Loucy (cell line): ENCODE measurements at regions not wholly inside any gene's neighbourhood (a gene's known extent, or its start where the extent isn't known, plus 50 kb on each side); places are given as distances from the start of the nearest gene placed in this dataset.
"Not testable (repeated sequence)": the region's sequence is repeated elsewhere in the genome, so short reads cannot be mapped to it uniquely, and the experiment has no call there.

ENCODE experiments used
- H2AFZ ChIP-seq: fragments of 200-600 bp; sonication (generic); 2 replicates; pipeline ENCODE4 v1.6.0; 2016; ENCODE audit warnings: antibody characterized with exemption, mild to moderate bottlenecking, low read length, moderate library complexity
- H3F3A ChIP-seq: fragments of 200-600 bp; 2 replicates; pipeline ENCODE4 v1.6.0; 2016; ENCODE audit warnings: antibody characterized with exemption, low read depth, mild to moderate bottlenecking
- H3K27me3 ChIP-seq: fragments of 200-600 bp; sonication (generic); 2 replicates; pipeline ENCODE4 v1.6.1; 2014; ENCODE audit warnings: low read length, mild to moderate bottlenecking; ENCODE audit not compliant: insufficient read depth, poor library complexity, severe bottlenecking
- H3K36me3 ChIP-seq: fragments of 200-600 bp; sonication (generic); 2 replicates; pipeline ENCODE4 v1.6.1; 2016; ENCODE audit warnings: low read length; ENCODE audit not compliant: insufficient read depth
- H3K4me1 ChIP-seq: fragments of 200-600 bp; sonication (generic); 2 replicates; pipeline ENCODE4 v1.5.1; 2014; ENCODE audit warnings: low read length, mild to moderate bottlenecking; ENCODE audit not compliant: insufficient read depth, poor library complexity, severe bottlenecking
- H3K4me2 ChIP-seq: fragments of 200-600 bp; sonication (generic); 2 replicates; pipeline ENCODE4 v1.6.0; 2014; ENCODE audit warnings: antibody characterized with exemption, low read length, low read depth, mild to moderate bottlenecking; ENCODE audit not compliant: poor library complexity, severe bottlenecking
- H3K4me3 ChIP-seq: fragments of 200-600 bp; sonication (generic); 2 replicates; pipeline ENCODE4 v1.5.1; 2014; ENCODE audit warnings: low read length, mild to moderate bottlenecking, mixed read lengths; ENCODE audit not compliant: poor library complexity, severe bottlenecking
- H3K79me2 ChIP-seq: fragments of 200-600 bp; sonication (generic); 2 replicates; pipeline ENCODE4 v1.6.1; 2014; ENCODE audit warnings: low read length; ENCODE audit not compliant: insufficient read depth
- H3K9ac ChIP-seq: fragments of 200-600 bp; sonication (generic); 2 replicates; pipeline ENCODE4 v1.6.0; 2014; ENCODE audit warnings: mild to moderate bottlenecking, low read depth, low read length, moderate library complexity; ENCODE audit not compliant: poor library complexity, severe bottlenecking
- H3K9me2 ChIP-seq: fragments of 200-600 bp; sonication (generic); replicated peaks from 2 replicates; pipeline ENCODE4 v1.6.1; 2016; ENCODE audit warnings: low read depth, low read length, mixed read lengths
- H3K9me3 ChIP-seq: fragments of 200-600 bp; sonication (generic); 2 replicates; pipeline ENCODE4 v1.6.1; 2014; ENCODE audit warnings: mild to moderate bottlenecking, antibody characterized with exemption, low read length, low read depth; ENCODE audit not compliant: insufficient read depth
- H4K20me1 ChIP-seq: fragments of 200-600 bp; sonication (generic); 2 replicates; pipeline ENCODE4 v1.6.0; 2014; ENCODE audit warnings: antibody characterized with exemption, low read length, mild to moderate bottlenecking; ENCODE audit not compliant: insufficient read depth, poor library complexity, severe bottlenecking
- EZH2phosphoT487 ChIP-seq: fragments of 200-600 bp; IDR thresholded peaks from 2 replicates; pipeline ENCODE4 v1.6.1; 2018; ENCODE audit warnings: antibody characterized with exemption, mild to moderate bottlenecking, moderate library complexity, borderline replicate concordance
- TF ChIP-seq, protein P1 (sequence below): fragments of 200-600 bp; sonication (generic); conservative IDR thresholded peaks from 2 replicates; pipeline ENCODE4 v1.5.1; 2014; ENCODE audit warnings: mild to moderate bottlenecking, antibody characterized with exemption, low read length

DNA sequence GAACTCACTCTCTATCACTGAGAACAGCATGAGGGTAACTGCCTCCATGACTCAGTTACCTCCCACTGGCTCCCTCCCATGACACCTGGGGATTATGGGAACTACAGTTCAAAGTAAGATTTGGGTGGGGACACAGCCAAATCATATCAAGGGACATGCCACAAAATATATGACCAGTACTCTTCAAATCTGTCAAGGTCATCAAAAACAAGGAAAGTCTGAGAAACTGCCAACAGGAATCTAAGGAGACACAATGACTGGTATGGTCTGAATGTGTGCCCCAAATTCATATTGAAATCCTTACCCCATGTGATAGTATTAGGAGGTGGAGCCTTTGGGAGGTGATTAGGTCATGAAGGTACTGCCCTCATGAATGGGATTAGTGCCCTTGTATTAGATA lies 258.8 kb downstream of the TPBG start:
- Histone ChIP-seq H3K4me3 (no peak overlapping the region), H2AFZ (no peak overlapping the region), H3K9me2 (no peaks in the 10 kb centered on the region), H3K27me3 (no peaks in the 10 kb centered on the region), H3K36me3 (no peaks in the 10 kb centered on the region), H3K9ac (no peak overlapping the region), H3K4me2 (no peak overlapping the region), H4K20me1 (no peaks in the 10 kb centered on the region), H3F3A (no peaks in the 10 kb centered on the region), H3K79me2 (no peaks in the 10 kb centered on the region), H3K4me1 (no peaks in the 10 kb centered on the region), H3K9me3 (no peaks in the 10 kb centered on the region)
- TF ChIP-seq EZH2phosphoT487, result no peak
- TF ChIP-seq, protein P1, sequence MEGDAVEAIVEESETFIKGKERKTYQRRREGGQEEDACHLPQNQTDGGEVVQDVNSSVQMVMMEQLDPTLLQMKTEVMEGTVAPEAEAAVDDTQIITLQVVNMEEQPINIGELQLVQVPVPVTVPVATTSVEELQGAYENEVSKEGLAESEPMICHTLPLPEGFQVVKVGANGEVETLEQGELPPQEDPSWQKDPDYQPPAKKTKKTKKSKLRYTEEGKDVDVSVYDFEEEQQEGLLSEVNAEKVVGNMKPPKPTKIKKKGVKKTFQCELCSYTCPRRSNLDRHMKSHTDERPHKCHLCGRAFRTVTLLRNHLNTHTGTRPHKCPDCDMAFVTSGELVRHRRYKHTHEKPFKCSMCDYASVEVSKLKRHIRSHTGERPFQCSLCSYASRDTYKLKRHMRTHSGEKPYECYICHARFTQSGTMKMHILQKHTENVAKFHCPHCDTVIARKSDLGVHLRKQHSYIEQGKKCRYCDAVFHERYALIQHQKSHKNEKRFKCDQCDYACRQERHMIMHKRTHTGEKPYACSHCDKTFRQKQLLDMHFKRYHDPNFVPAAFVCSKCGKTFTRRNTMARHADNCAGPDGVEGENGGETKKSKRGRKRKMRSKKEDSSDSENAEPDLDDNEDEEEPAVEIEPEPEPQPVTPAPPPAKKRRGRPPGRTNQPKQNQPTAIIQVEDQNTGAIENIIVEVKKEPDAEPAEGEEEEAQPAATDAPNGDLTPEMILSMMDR, result no peak

DNA sequence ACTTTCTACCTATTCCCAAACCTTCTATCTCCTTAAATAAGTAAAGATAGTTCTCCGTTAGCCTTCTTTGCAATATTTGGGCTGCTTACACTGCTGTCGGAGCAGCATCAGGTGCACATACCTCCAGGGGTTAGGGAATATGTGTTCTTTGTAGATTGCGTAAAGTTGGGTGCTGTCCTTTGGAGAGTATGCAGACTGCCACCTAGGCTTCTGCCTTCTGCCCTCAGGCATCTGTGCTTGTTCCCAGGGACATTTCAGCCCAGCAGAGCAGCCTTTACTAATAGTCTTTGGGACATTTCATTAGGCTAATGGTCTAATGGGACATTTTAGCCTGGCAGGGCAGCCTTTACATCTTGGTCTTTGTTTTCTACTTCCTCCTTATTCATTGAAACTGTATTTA lies 260.6 kb downstream of the TPBG start:
- no peak overlapping the region; the same call in 1 of the 2 replicates for H2AFZ ChIP-seq
- H3K36me3 ChIP-seq, result no peaks in the 10 kb centered on the region
- H3K27me3 ChIP-seq, result no peaks in the 10 kb centered on the region
- H3K9me2 ChIP-seq, result no peaks in the 10 kb centered on the region
- H3K4me2 ChIP-seq, result no peak overlapping the region
- no peaks in the 10 kb centered on the region for H3K79me2 ChIP-seq
- H3K9ac ChIP-seq, result no peak overlapping the region
- H3K4me1 ChIP-seq, result no peaks in the 10 kb centered on the region
- H3F3A ChIP-seq, result no peaks in the 10 kb centered on the region
- no peaks in the 10 kb centered on the region for H3K9me3 ChIP-seq
- no peak for TF ChIP-seq EZH2phosphoT487
- TF ChIP-seq, protein P1, result no peak
- H3K4me3 ChIP-seq, result no peak overlapping the region
- no peaks in the 10 kb centered on the region for H4K20me1 ChIP-seq

DNA sequence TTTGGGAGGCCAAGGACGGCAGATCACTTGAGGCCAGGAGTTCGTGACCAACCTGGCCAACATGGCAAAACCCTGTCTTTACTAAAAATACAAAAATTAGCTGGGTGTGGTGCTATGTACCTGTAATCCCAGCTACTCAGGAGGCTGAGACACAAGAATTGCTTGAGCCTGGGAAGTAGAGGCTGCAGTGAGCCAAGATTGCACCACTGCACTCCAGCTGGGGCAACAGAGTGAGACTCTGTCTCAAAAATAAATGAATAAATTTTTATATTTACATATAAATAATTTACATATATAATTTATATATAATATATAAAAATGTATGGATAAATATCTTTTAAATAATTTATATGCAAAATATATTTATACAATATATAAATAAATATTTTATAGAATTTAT lies 263.3 kb downstream of the TPBG start:
- not testable (repeated sequence) for H3K9me3 ChIP-seq, H3K9ac ChIP-seq, H3K27me3 ChIP-seq, H3K4me3 ChIP-seq, H3K79me2 ChIP-seq, H3F3A ChIP-seq, H3K4me2 ChIP-seq, H3K9me2 ChIP-seq, H3K36me3 ChIP-seq, H2AFZ ChIP-seq, H4K20me1 ChIP-seq, H3K4me1 ChIP-seq

DNA sequence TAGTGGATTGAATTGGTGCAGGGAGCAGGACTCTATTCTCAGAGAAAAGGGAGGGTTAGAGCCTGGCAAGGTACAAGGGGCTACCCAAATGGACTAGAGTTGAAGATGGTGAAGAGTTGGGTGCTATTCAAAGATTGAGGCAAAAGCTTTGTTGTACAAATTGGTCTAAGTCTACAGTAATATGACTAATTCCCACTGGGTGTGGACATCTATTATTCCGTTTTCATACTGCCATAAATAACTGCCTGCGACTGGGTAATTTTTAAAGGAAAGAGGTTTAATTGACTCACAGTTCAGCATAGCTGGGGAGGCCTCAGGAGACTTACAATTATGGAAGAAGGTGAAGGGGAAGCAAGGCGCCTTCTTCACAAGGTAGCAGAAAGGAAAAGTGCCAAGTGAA lies 266.3 kb downstream of the TPBG start:
- TF ChIP-seq, protein P1, result no peak
- no peak for TF ChIP-seq EZH2phosphoT487
- H3K4me3 ChIP-seq, result no peak overlapping the region
- H3K9ac ChIP-seq, result no peak overlapping the region
- H4K20me1 ChIP-seq, result no peaks in the 10 kb centered on the region
- H3K27me3 ChIP-seq, result no peaks in the 10 kb centered on the region
- no peaks in the 10 kb centered on the region for H3F3A ChIP-seq
- H2AFZ ChIP-seq, result no peak overlapping the region
- no peaks in the 10 kb centered on the region for H3K79me2 ChIP-seq
- H3K4me1 ChIP-seq, result no peaks in the 10 kb centered on the region
- no peak overlapping the region for H3K4me2 ChIP-seq
- H3K36me3 ChIP-seq, result no peaks in the 10 kb centered on the region
- H3K9me3 ChIP-seq, result no peaks in the 10 kb centered on the region
- H3K9me2 ChIP-seq, result no peaks in the 10 kb centered on the region
